WERI-Rb-1 (cell line): ENCODE measurements at regions not wholly inside any gene's neighbourhood (a gene's known extent, or its start where the extent isn't known, plus 50 kb on each side); places are given as distances from the start of the nearest gene placed in this dataset.
A peak's percentile ranks its signal among the peaks of the same experiment; 100 is the strongest.

Experiments used
- DNase-seq: peaks from one replicate; pipeline ENCODE4 v3.0.0-alpha.2; 2020
- H3K27ac ChIP-seq: fragments of 250-450 bp; sonication (Bioruptor Pico); 2 replicates; pipeline ENCODE4 v1.5.1; 2020; ENCODE audit warnings: mild to moderate bottlenecking, moderate library complexity
- H3K27me3 ChIP-seq: fragments of 250-450 bp; sonication (Bioruptor Pico); 2 replicates; pipeline ENCODE4 v1.5.1; 2021; ENCODE audit warnings: mild to moderate bottlenecking, low read depth, moderate library complexity; ENCODE audit not compliant: insufficient read depth, severe bottlenecking
- H3K36me3 ChIP-seq: fragments of 250-450 bp; sonication (Bioruptor Pico); 2 replicates; pipeline ENCODE4 v1.5.1; 2020; ENCODE audit warnings: mild to moderate bottlenecking, moderate library complexity
- H3K4me3 ChIP-seq: 2 replicates; pipeline ENCODE4 v1.5.1; 2011; ENCODE audit warnings: low read depth, mild to moderate bottlenecking, control low read depth, low read length
- H3K9me3 ChIP-seq: fragments of 250-450 bp; sonication (Bioruptor Pico); 2 replicates; pipeline ENCODE4 v1.5.1; 2021; ENCODE audit warnings: mild to moderate bottlenecking, moderate library complexity; ENCODE audit not compliant: severe bottlenecking
- TF ChIP-seq, protein P1 (sequence below): IDR thresholded peaks from 2 replicates; pipeline ENCODE4 v1.5.1; 2011; ENCODE audit warnings: low read depth, mild to moderate bottlenecking, control low read depth, inconsistent platforms, low read length

DNA sequence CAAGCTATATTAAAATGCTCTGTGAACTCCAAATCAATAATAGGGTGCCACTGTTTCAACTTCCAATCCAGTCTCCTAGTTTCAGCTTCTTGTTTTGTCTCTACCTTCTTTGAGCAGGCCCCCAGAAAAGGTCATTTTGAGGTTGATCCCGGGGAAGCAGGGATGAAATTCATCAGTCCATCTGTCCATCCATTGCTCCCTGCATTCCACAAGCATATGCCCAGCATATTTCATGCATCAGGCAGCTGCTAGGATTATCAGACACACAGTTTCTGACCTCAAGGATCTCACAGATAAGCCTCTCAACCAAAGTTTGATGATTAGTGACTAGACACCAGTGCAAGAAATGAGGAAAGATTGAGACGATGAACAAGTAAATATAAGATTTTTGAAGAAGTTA, 186.6 kb upstream of the PDE1C start:
- peak; percentile 84 for DNase-seq
- TF ChIP-seq, protein P1, sequence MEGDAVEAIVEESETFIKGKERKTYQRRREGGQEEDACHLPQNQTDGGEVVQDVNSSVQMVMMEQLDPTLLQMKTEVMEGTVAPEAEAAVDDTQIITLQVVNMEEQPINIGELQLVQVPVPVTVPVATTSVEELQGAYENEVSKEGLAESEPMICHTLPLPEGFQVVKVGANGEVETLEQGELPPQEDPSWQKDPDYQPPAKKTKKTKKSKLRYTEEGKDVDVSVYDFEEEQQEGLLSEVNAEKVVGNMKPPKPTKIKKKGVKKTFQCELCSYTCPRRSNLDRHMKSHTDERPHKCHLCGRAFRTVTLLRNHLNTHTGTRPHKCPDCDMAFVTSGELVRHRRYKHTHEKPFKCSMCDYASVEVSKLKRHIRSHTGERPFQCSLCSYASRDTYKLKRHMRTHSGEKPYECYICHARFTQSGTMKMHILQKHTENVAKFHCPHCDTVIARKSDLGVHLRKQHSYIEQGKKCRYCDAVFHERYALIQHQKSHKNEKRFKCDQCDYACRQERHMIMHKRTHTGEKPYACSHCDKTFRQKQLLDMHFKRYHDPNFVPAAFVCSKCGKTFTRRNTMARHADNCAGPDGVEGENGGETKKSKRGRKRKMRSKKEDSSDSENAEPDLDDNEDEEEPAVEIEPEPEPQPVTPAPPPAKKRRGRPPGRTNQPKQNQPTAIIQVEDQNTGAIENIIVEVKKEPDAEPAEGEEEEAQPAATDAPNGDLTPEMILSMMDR, result no peak
- Histone ChIP-seq H3K36me3 (no peaks in the 10 kb centered on the region), H3K27me3 (no peaks in the 10 kb centered on the region), H3K27ac (peak overlapping the region; percentile 94), H3K4me3 (peak overlapping the region; percentile 14; the same call in 1 of the 2 replicates), H3K9me3 (no peaks in the 10 kb centered on the region)

GRCh38 chr7:32256376-32256775, 186.2 kb upstream of the PDE1C start:
- TF ChIP-seq, protein P1, result no peak
- Histone ChIP-seq H3K36me3 (no peaks in the 10 kb centered on the region), H3K9me3 (no peaks in the 10 kb centered on the region), H3K27ac (peak overlapping the region; percentile 94), H3K4me3 (peak overlapping the region; percentile 14), H3K27me3 (no peaks in the 10 kb centered on the region)
- no peak for DNase-seq

GRCh38 chr7:32255036-32255435, 184.8 kb upstream of the PDE1C start:
- peak overlapping the region; percentile 94 for H3K27ac ChIP-seq
- peak; percentile 94 for DNase-seq
- no peaks in the 10 kb centered on the region for H3K27me3 ChIP-seq
- H3K4me3 ChIP-seq, result peak overlapping the region; percentile 7
- TF ChIP-seq, protein P1, result no peak
- no peaks in the 10 kb centered on the region for H3K36me3 ChIP-seq
- no peaks in the 10 kb centered on the region for H3K9me3 ChIP-seq

GRCh38 chr7:32253299-32253698, 183.1 kb upstream of the PDE1C start:
- no peak for DNase-seq
- no peaks in the 10 kb centered on the region for H3K27me3 ChIP-seq

GRCh38 chr7:32251659-32252058, 181.5 kb upstream of the PDE1C start:
- H3K27ac ChIP-seq, result peak overlapping the region; percentile 94
- no peak for DNase-seq
- TF ChIP-seq, protein P1, result no peak

More at GRCh38 chr7:32253299-32253698, 183.1 kb upstream of the PDE1C start:
- Histone ChIP-seq H3K27ac (peak overlapping the region; percentile 94), H3K9me3 (no peaks in the 10 kb centered on the region), H3K4me3 (no peak overlapping the region), H3K36me3 (no peaks in the 10 kb centered on the region)
- TF ChIP-seq, protein P1, result no peak

More at GRCh38 chr7:32251659-32252058, 181.5 kb upstream of the PDE1C start:
- Histone ChIP-seq H3K9me3 (no peaks in the 10 kb centered on the region), H3K36me3 (no peaks in the 10 kb centered on the region), H3K4me3 (no peak overlapping the region), H3K27me3 (no peaks in the 10 kb centered on the region)
